HL-60 (cell line): ENCODE measurements at regions not wholly inside any gene's neighbourhood (a gene's known extent, or its start where the extent isn't known, plus 50 kb on each side); places are given as distances from the start of the nearest gene placed in this dataset.

Source experiments
- CTCF ChIP-seq: IDR thresholded peaks from one replicate; pipeline ENCODE4 v1.5.1; 2011; ENCODE audit warnings: low read length, control low read depth, inconsistent platforms; ENCODE audit not compliant: insufficient read depth
- GABPA ChIP-seq: IDR thresholded peaks from 2 replicates; pipeline ENCODE4 v1.6.1; 2012; ENCODE audit warnings: low read depth
- POLR2AphosphoS5 ChIP-seq: IDR thresholded peaks from 2 replicates; pipeline ENCODE4 v1.6.1; 2012; ENCODE audit warnings: low read depth
- TF ChIP-seq, protein P1 (sequence below): IDR thresholded peaks from 2 replicates; pipeline ENCODE4 v1.6.1; 2012; ENCODE audit warnings: low read depth; ENCODE audit not compliant: insufficient replicate concordance

- TF ChIP-seq CTCF (no peak), POLR2AphosphoS5 (no peak), GABPA (no peak)
- TF ChIP-seq, protein P1, sequence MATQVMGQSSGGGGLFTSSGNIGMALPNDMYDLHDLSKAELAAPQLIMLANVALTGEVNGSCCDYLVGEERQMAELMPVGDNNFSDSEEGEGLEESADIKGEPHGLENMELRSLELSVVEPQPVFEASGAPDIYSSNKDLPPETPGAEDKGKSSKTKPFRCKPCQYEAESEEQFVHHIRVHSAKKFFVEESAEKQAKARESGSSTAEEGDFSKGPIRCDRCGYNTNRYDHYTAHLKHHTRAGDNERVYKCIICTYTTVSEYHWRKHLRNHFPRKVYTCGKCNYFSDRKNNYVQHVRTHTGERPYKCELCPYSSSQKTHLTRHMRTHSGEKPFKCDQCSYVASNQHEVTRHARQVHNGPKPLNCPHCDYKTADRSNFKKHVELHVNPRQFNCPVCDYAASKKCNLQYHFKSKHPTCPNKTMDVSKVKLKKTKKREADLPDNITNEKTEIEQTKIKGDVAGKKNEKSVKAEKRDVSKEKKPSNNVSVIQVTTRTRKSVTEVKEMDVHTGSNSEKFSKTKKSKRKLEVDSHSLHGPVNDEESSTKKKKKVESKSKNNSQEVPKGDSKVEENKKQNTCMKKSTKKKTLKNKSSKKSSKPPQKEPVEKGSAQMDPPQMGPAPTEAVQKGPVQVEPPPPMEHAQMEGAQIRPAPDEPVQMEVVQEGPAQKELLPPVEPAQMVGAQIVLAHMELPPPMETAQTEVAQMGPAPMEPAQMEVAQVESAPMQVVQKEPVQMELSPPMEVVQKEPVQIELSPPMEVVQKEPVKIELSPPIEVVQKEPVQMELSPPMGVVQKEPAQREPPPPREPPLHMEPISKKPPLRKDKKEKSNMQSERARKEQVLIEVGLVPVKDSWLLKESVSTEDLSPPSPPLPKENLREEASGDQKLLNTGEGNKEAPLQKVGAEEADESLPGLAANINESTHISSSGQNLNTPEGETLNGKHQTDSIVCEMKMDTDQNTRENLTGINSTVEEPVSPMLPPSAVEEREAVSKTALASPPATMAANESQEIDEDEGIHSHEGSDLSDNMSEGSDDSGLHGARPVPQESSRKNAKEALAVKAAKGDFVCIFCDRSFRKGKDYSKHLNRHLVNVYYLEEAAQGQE = no peak
Measured at GRCh38 chr5:118593003-118593328, 395.4 kb downstream of the DTWD2 start.
